ENCODE measurements at regions not wholly inside any gene's neighbourhood (a gene's known extent, or its start where the extent isn't known, plus 50 kb on each side); places are given as distances from the start of the nearest gene placed in this dataset.

GRCh38 chr9:28899267-28899666 lies 1326.0 kb upstream of the C9orf72 start:
- H3K27me3 ChIP-seq (replicated peaks; ENCODE audit: insufficient read depth, low read length), result no peaks in the 10 kb centered on the region
- no peaks in the 10 kb centered on the region for H3K9me3 ChIP-seq (replicated peaks; ENCODE audit: insufficient read depth, low read length)
- no peak overlapping the region for H2AFZ ChIP-seq (ENCODE audit: low read length)
- no peak overlapping the region for H3K27ac ChIP-seq (ENCODE audit: low read length)
- TF ChIP-seq EZH2phosphoT487 (IDR thresholded peaks at IDR 0.05; ENCODE audit: low read length), result no peak
- TF ChIP-seq CTCF (IDR thresholded peaks at IDR 0.05; ENCODE audit: low read length), result no peak
- no peak for TF ChIP-seq EZH2 (optimal IDR thresholded peaks at IDR 0.05; ENCODE audit: low read depth, low read length)
- H4K20me1 ChIP-seq (ENCODE audit: insufficient read depth, low read length), result no peaks in the 10 kb centered on the region
- no peak overlapping the region for H3K9ac ChIP-seq (ENCODE audit: low read length)
- H3K36me3 ChIP-seq (replicated peaks; ENCODE audit: insufficient read depth, low read length), result no peaks in the 10 kb centered on the region
- H3K9me2 ChIP-seq (replicated peaks; ENCODE audit: insufficient read depth, low read length), result no peaks in the 10 kb centered on the region
- H3K79me2 ChIP-seq (ENCODE audit: low read length), result no peaks in the 10 kb centered on the region
- no peaks in the 10 kb centered on the region for H3F3A ChIP-seq (ENCODE audit: insufficient read depth, low read length)
- no peak for DNase-seq
- H3K4me2 ChIP-seq (ENCODE audit: low read depth, low read length), result no peak overlapping the region
- no peak overlapping the region for H3K4me3 ChIP-seq (ENCODE audit: low read length)
- H3K4me1 ChIP-seq (ENCODE audit: low read length), result no peaks in the 10 kb centered on the region

- H3K79me2 ChIP-seq (ENCODE audit: low read length), result no peaks in the 10 kb centered on the region
- no peaks in the 10 kb centered on the region for H4K20me1 ChIP-seq (ENCODE audit: insufficient read depth, low read length)
- no peak overlapping the region for H3K9ac ChIP-seq (ENCODE audit: low read length)
- no peaks in the 10 kb centered on the region for H3K27me3 ChIP-seq (replicated peaks; ENCODE audit: insufficient read depth, low read length)
- TF ChIP-seq EZH2 (optimal IDR thresholded peaks at IDR 0.05; ENCODE audit: low read depth, low read length), result no peak
- no peak for TF ChIP-seq EZH2phosphoT487 (IDR thresholded peaks at IDR 0.05; ENCODE audit: low read length)
- TF ChIP-seq CTCF (IDR thresholded peaks at IDR 0.05; ENCODE audit: low read length), result no peak
- no peak overlapping the region for H3K27ac ChIP-seq (ENCODE audit: low read length)
- no peaks in the 10 kb centered on the region for H3K9me2 ChIP-seq (replicated peaks; ENCODE audit: insufficient read depth, low read length)
- no peak for DNase-seq
- H3K4me2 ChIP-seq (ENCODE audit: low read depth, low read length), result no peak overlapping the region
- no peaks in the 10 kb centered on the region for H3K4me1 ChIP-seq (ENCODE audit: low read length)
- H3F3A ChIP-seq (ENCODE audit: insufficient read depth, low read length), result no peaks in the 10 kb centered on the region
- H2AFZ ChIP-seq (ENCODE audit: low read length), result no peak overlapping the region
- H3K36me3 ChIP-seq (replicated peaks; ENCODE audit: insufficient read depth, low read length), result no peaks in the 10 kb centered on the region
- H3K4me3 ChIP-seq (ENCODE audit: low read length), result no peak overlapping the region
- H3K9me3 ChIP-seq (replicated peaks; ENCODE audit: insufficient read depth, low read length), result no peaks in the 10 kb centered on the region
Measured at GRCh38 chr9:28899926-28900325, 1326.6 kb upstream of the C9orf72 start.

GRCh38 chr9:28900406-28900805 lies 1327.1 kb upstream of the C9orf72 start:
- Histone ChIP-seq H3K9ac (ENCODE audit: low read length) (no peak overlapping the region), H3K27me3 (replicated peaks; ENCODE audit: insufficient read depth, low read length) (no peaks in the 10 kb centered on the region), H3K4me3 (ENCODE audit: low read length) (no peak overlapping the region), H3K4me1 (ENCODE audit: low read length) (no peaks in the 10 kb centered on the region), H3K79me2 (ENCODE audit: low read length) (no peaks in the 10 kb centered on the region), H2AFZ (ENCODE audit: low read length) (no peak overlapping the region), H4K20me1 (ENCODE audit: insufficient read depth, low read length) (no peaks in the 10 kb centered on the region), H3F3A (ENCODE audit: insufficient read depth, low read length) (no peaks in the 10 kb centered on the region), H3K36me3 (replicated peaks; ENCODE audit: insufficient read depth, low read length) (no peaks in the 10 kb centered on the region), H3K9me3 (replicated peaks; ENCODE audit: insufficient read depth, low read length) (no peaks in the 10 kb centered on the region), H3K9me2 (replicated peaks; ENCODE audit: insufficient read depth, low read length) (no peaks in the 10 kb centered on the region), H3K4me2 (ENCODE audit: low read depth, low read length) (no peak overlapping the region), H3K27ac (ENCODE audit: low read length) (no peak overlapping the region)
- DNase-seq, result no peak
- TF ChIP-seq EZH2 (optimal IDR thresholded peaks at IDR 0.05; ENCODE audit: low read depth, low read length), result no peak
- no peak for TF ChIP-seq CTCF (IDR thresholded peaks at IDR 0.05; ENCODE audit: low read length)
- TF ChIP-seq EZH2phosphoT487 (IDR thresholded peaks at IDR 0.05; ENCODE audit: low read length), result no peak
